ENCODE measurements at regions not wholly inside any gene's neighbourhood (a gene's known extent, or its start where the extent isn't known, plus 50 kb on each side); places are given as distances from the start of the nearest gene placed in this dataset.

GRCh38 chr2:41498781-41499180 is 549.0 kb upstream of the PKDCC start:
- no peak for DNase-seq (ENCODE audit: low read depth)
- TF ChIP-seq CTCF (IDR thresholded peaks at IDR 0.05; ENCODE audit: insufficient read depth, low read depth, low read length), result no peak

GRCh38 chr2:41500895-41501294 is 546.9 kb upstream of the PKDCC start:
- no peak overlapping the region for H3K4me3 ChIP-seq (ENCODE audit: low read depth, low read length)
- TF ChIP-seq CTCF (IDR thresholded peaks at IDR 0.05; ENCODE audit: insufficient read depth, low read depth, low read length), result no peak
- DNase-seq (ENCODE audit: low read depth), result no peak

More at GRCh38 chr2:41498781-41499180, 549.0 kb upstream of the PKDCC start:
- no peak overlapping the region for H3K4me3 ChIP-seq (ENCODE audit: low read depth, low read length)

DNA sequence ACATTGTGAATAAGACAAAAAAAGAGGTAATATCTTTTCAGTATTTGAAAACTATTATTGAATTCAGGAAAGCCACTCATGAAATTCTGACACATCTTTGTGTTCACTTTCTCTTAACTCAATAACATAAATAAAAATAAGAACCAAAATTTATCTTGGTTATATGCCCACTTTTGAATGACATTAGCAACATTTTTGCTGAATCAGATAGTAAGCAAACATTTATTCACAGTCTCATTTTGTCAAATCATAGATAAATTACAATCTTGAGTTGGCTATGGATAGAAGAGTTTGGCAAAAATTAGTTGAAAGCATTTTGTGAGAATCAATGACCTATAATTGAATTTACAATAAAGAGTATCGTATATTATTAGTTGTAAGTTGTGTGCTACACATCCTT is 545.1 kb upstream of the PKDCC start:
- DNase-seq (ENCODE audit: low read depth), result no peak
- H3K4me3 ChIP-seq (ENCODE audit: low read depth, low read length), result no peak overlapping the region
- no peak for TF ChIP-seq CTCF (IDR thresholded peaks at IDR 0.05; ENCODE audit: insufficient read depth, low read depth, low read length)

GRCh38 chr2:41504532-41504931 is 543.3 kb upstream of the PKDCC start:
- no peak for TF ChIP-seq CTCF (IDR thresholded peaks at IDR 0.05; ENCODE audit: insufficient read depth, low read depth, low read length)
- H3K4me3 ChIP-seq (ENCODE audit: low read depth, low read length), result no peak overlapping the region
- DNase-seq (ENCODE audit: low read depth), result no peak

- no peak for TF ChIP-seq CTCF (IDR thresholded peaks at IDR 0.05; ENCODE audit: insufficient read depth, low read depth, low read length)
These were observed 537.7 kb upstream of the PKDCC start for GRCh38 chr2:41510108-41510507.

GRCh38 chr2:41521211-41521610 is 526.6 kb upstream of the PKDCC start:
- DNase-seq (ENCODE audit: low read depth), result no peak
- TF ChIP-seq CTCF (IDR thresholded peaks at IDR 0.05; ENCODE audit: insufficient read depth, low read depth, low read length), result no peak

More at GRCh38 chr2:41510108-41510507, 537.7 kb upstream of the PKDCC start:
- H3K4me3 ChIP-seq (ENCODE audit: low read depth, low read length), result no peak overlapping the region
- DNase-seq (ENCODE audit: low read depth), result no peak

More at GRCh38 chr2:41521211-41521610, 526.6 kb upstream of the PKDCC start:
- no peak overlapping the region for H3K4me3 ChIP-seq (ENCODE audit: low read depth, low read length)

All from fibroblast of villous mesenchyme (primary cell).